ENCODE measurements at regions not wholly inside any gene's neighbourhood (a gene's known extent, or its start where the extent isn't known, plus 50 kb on each side); places are given as distances from the start of the nearest gene placed in this dataset.

- no peak for TF ChIP-seq CTCF (tag by site-specific recombination; IDR thresholded peaks at IDR 0.05)
- TF ChIP-seq FEZF1 (tag by site-specific recombination; IDR thresholded peaks at IDR 0.05) = no peak
- no peak for TF ChIP-seq ZNF391 (tag by site-specific recombination; IDR thresholded peaks at IDR 0.05; ENCODE audit: borderline replicate concordance, low read depth)
- TF ChIP-seq PRDM4 (tag by site-specific recombination; IDR thresholded peaks at IDR 0.05) = no peak
- no peak for TF ChIP-seq ZBTB8A (tag by site-specific recombination; IDR thresholded peaks at IDR 0.05)
These were observed 254.1 kb upstream of the ZNF717 start for GRCh38 chr3:76039431-76039830.
